ENCODE measurements at regions not wholly inside any gene's neighbourhood (a gene's known extent, or its start where the extent isn't known, plus 50 kb on each side); places are given as distances from the start of the nearest gene placed in this dataset.

DNA sequence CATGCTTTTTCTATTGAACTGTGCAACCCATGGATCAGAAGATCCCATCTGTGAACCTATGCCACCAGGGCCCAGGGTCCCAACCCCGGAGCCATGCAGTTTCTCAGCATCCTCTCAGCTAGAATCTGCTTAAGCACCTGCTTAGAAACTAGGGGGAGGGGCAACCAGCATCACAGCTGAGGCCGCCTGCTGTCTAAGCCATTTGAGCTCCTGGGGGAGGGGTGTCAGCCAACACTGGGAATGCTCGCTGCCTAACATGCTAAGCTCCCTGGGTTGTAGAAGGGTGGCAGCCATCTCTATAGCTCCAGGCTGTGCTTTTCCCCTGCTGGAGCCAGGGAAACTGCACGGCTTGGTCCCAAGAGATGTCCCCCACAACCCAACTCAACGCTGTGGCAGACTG lies 322.8 kb downstream of the EDEM1 start:
- no peak for TF ChIP-seq EZH2 (IDR thresholded peaks at IDR 0.05; ENCODE audit: borderline replicate concordance, low read depth, low read length, severe bottlenecking)
- TF ChIP-seq, protein P1, sequence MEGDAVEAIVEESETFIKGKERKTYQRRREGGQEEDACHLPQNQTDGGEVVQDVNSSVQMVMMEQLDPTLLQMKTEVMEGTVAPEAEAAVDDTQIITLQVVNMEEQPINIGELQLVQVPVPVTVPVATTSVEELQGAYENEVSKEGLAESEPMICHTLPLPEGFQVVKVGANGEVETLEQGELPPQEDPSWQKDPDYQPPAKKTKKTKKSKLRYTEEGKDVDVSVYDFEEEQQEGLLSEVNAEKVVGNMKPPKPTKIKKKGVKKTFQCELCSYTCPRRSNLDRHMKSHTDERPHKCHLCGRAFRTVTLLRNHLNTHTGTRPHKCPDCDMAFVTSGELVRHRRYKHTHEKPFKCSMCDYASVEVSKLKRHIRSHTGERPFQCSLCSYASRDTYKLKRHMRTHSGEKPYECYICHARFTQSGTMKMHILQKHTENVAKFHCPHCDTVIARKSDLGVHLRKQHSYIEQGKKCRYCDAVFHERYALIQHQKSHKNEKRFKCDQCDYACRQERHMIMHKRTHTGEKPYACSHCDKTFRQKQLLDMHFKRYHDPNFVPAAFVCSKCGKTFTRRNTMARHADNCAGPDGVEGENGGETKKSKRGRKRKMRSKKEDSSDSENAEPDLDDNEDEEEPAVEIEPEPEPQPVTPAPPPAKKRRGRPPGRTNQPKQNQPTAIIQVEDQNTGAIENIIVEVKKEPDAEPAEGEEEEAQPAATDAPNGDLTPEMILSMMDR (IDR thresholded peaks at IDR 0.05; ENCODE audit: borderline replicate concordance, extremely low read depth, low read length, poor library complexity, severe bottlenecking): no peak

Measured in DND-41 (cell line).